Frontal cortex (tissue), 3 donors: ENCODE measurements at regions not wholly inside any gene's neighbourhood (a gene's known extent, or its start where the extent isn't known, plus 50 kb on each side); places are given as distances from the start of the nearest gene placed in this dataset.

Experiments
- DNase-seq, 2 donors: peaks; one replicate each; pipeline ENCODE4 v3.0.0; 2012; ENCODE audit warnings: low spot score in 2 of 2
- FAIRE-seq: peaks from 2 replicates; lab custom pipeline; 2012; peaks lifted over from hg19 to GRCh38; lab: Jason Lieb, UNC
- donor health status: control.
- donor health status: control.
- donor health status: control.

- no peak for FAIRE-seq
- DNase-seq, result no peak
These were observed 81.4 kb upstream of the EEA1 start for GRCh38 chr12:93010461-93010860.

GRCh38 chr12:93011100-93011499 is 82.0 kb upstream of the EEA1 start:
- FAIRE-seq (no peak), DNase-seq (no peak)

- DNase-seq (no peak), FAIRE-seq (no peak)
These were observed 87.0 kb upstream of the EEA1 start for GRCh38 chr12:93015871-93016751.

- DNase-seq, result peak; percentile 24 to 33
- no peak for FAIRE-seq
These were observed 87.8 kb upstream of the EEA1 start for GRCh38 chr12:93016752-93017350.

- no peak for DNase-seq
- FAIRE-seq, result no peak
These were observed 89.5 kb upstream of the EEA1 start for GRCh38 chr12:93018610-93019009.

GRCh38 chr12:93019212-93019927 is 90.3 kb upstream of the EEA1 start:
- FAIRE-seq, result no peak
- DNase-seq, result no peak

GRCh38 chr12:93019975-93020630 is 91.0 kb upstream of the EEA1 start:
- DNase-seq, result no peak
- FAIRE-seq, result no peak

GRCh38 chr12:93020631-93021597 is 91.8 kb upstream of the EEA1 start:
- no peak for DNase-seq
- FAIRE-seq, result no peak

- no peak for FAIRE-seq
- no peak for DNase-seq
These were observed 93.7 kb upstream of the EEA1 start for GRCh38 chr12:93022603-93023340.

GRCh38 chr12:93025145-93026103 is 96.3 kb upstream of the EEA1 start:
- FAIRE-seq (no peak), DNase-seq (no peak)

GRCh38 chr12:93027041-93027440 is 97.9 kb upstream of the EEA1 start:
- no peak for FAIRE-seq
- DNase-seq, result no peak

GRCh38 chr12:93029091-93029490 is 100.0 kb upstream of the EEA1 start:
- no peak for FAIRE-seq
- DNase-seq, result no peak

GRCh38 chr12:93031028-93031427 is 101.9 kb upstream of the EEA1 start:
- no peak for DNase-seq
- FAIRE-seq, result no peak

GRCh38 chr12:93032758-93033157 is 103.7 kb upstream of the EEA1 start:
- no peak for DNase-seq
- no peak for FAIRE-seq

GRCh38 chr12:93033948-93034347 is 104.9 kb upstream of the EEA1 start:
- FAIRE-seq, result no peak
- DNase-seq, result no peak

GRCh38 chr12:93039062-93039461 is 110.0 kb upstream of the EEA1 start:
- no peak for FAIRE-seq
- no peak for DNase-seq

GRCh38 chr12:93039930-93040329 is 110.8 kb upstream of the EEA1 start:
- FAIRE-seq, result no peak
- no peak for DNase-seq
